HL-60 (cell line): ENCODE measurements at regions not wholly inside any gene's neighbourhood (a gene's known extent, or its start where the extent isn't known, plus 50 kb on each side); places are given as distances from the start of the nearest gene placed in this dataset.

Experiments
- GABPA ChIP-seq: IDR thresholded peaks from 2 replicates; pipeline ENCODE4 v1.6.1; 2012; ENCODE audit warnings: low read depth
- POLR2AphosphoS5 ChIP-seq: IDR thresholded peaks from 2 replicates; pipeline ENCODE4 v1.6.1; 2012; ENCODE audit warnings: low read depth
- SPI1 ChIP-seq: IDR thresholded peaks from 2 replicates; pipeline ENCODE4 v1.6.1; 2012; ENCODE audit warnings: low read depth, mild to moderate bottlenecking, borderline replicate concordance
- TF ChIP-seq, protein P1 (sequence below): IDR thresholded peaks from one replicate; pipeline ENCODE4 v1.5.1; 2011; ENCODE audit warnings: low read length, control low read depth, inconsistent platforms; ENCODE audit not compliant: insufficient read depth
- TF ChIP-seq, protein P2 (sequence below): IDR thresholded peaks from 2 replicates; pipeline ENCODE4 v1.6.1; 2012; ENCODE audit warnings: low read depth; ENCODE audit not compliant: insufficient replicate concordance

DNA sequence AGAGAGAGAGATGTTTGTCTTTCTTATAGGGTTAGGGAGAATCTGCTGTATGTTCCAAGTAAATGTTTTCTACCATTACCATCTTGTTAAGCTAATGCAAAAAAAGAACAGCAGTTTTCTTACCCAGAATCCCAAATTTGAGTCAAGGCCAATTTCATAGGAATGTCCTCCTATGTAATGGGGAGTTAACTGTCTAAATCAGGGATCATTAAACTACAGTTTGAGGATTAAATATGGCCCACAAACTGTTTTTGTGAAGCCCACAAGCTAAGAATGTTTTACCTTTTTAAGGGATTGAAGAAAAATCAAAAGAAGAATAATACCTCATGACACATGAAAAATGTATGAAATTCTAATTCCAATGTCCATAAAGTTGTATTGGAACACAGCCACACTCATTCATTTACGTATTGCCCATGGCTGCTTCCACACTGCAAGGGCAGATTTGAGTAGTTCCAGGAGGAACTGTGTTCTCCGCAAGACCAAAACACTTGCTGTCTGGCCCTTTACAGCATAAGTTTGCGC is 113.2 kb upstream of the SPRY1 start:
- TF ChIP-seq, protein P1, sequence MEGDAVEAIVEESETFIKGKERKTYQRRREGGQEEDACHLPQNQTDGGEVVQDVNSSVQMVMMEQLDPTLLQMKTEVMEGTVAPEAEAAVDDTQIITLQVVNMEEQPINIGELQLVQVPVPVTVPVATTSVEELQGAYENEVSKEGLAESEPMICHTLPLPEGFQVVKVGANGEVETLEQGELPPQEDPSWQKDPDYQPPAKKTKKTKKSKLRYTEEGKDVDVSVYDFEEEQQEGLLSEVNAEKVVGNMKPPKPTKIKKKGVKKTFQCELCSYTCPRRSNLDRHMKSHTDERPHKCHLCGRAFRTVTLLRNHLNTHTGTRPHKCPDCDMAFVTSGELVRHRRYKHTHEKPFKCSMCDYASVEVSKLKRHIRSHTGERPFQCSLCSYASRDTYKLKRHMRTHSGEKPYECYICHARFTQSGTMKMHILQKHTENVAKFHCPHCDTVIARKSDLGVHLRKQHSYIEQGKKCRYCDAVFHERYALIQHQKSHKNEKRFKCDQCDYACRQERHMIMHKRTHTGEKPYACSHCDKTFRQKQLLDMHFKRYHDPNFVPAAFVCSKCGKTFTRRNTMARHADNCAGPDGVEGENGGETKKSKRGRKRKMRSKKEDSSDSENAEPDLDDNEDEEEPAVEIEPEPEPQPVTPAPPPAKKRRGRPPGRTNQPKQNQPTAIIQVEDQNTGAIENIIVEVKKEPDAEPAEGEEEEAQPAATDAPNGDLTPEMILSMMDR: no peak
- TF ChIP-seq POLR2AphosphoS5: no peak
- TF ChIP-seq, protein P2, sequence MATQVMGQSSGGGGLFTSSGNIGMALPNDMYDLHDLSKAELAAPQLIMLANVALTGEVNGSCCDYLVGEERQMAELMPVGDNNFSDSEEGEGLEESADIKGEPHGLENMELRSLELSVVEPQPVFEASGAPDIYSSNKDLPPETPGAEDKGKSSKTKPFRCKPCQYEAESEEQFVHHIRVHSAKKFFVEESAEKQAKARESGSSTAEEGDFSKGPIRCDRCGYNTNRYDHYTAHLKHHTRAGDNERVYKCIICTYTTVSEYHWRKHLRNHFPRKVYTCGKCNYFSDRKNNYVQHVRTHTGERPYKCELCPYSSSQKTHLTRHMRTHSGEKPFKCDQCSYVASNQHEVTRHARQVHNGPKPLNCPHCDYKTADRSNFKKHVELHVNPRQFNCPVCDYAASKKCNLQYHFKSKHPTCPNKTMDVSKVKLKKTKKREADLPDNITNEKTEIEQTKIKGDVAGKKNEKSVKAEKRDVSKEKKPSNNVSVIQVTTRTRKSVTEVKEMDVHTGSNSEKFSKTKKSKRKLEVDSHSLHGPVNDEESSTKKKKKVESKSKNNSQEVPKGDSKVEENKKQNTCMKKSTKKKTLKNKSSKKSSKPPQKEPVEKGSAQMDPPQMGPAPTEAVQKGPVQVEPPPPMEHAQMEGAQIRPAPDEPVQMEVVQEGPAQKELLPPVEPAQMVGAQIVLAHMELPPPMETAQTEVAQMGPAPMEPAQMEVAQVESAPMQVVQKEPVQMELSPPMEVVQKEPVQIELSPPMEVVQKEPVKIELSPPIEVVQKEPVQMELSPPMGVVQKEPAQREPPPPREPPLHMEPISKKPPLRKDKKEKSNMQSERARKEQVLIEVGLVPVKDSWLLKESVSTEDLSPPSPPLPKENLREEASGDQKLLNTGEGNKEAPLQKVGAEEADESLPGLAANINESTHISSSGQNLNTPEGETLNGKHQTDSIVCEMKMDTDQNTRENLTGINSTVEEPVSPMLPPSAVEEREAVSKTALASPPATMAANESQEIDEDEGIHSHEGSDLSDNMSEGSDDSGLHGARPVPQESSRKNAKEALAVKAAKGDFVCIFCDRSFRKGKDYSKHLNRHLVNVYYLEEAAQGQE: no peak
- TF ChIP-seq SPI1: no peak
- no peak for TF ChIP-seq GABPA
